ENCODE measurements at regions not wholly inside any gene's neighbourhood (a gene's known extent, or its start where the extent isn't known, plus 50 kb on each side); places are given as distances from the start of the nearest gene placed in this dataset.
"Not testable (repeated sequence)": the region's sequence is repeated elsewhere in the genome, so short reads cannot be mapped to it uniquely, and the experiment has no call there.

DNA sequence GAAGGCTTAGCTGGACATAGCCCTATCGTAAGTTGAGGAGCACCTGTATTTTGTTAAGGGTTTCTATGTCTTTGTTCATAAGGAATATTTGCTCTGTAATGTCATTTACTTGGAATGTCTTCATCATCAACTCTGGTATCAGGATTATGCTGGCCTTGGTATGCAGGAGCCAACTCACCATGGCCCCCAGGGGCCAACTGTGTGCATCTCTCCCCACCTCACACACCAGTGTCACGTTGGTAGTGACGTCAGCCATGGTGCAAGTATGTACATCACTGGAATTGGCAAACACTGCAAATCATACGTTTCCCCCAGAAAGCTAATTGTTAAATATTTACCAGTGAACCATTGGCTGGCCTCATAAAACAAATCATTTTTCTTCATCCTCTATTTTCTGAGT is 70.8 kb downstream of the YTHDF1 start:
- DNase-seq (ENCODE audit: low spot score), result no peak

GRCh38 chr20:63142933-63143332 is 73.0 kb downstream of the YTHDF1 start:
- no peak for DNase-seq (ENCODE audit: low spot score)

- DNase-seq (ENCODE audit: low spot score), result no peak
Measured at GRCh38 chr20:63141531-63141930, 74.4 kb downstream of the YTHDF1 start.

DNA sequence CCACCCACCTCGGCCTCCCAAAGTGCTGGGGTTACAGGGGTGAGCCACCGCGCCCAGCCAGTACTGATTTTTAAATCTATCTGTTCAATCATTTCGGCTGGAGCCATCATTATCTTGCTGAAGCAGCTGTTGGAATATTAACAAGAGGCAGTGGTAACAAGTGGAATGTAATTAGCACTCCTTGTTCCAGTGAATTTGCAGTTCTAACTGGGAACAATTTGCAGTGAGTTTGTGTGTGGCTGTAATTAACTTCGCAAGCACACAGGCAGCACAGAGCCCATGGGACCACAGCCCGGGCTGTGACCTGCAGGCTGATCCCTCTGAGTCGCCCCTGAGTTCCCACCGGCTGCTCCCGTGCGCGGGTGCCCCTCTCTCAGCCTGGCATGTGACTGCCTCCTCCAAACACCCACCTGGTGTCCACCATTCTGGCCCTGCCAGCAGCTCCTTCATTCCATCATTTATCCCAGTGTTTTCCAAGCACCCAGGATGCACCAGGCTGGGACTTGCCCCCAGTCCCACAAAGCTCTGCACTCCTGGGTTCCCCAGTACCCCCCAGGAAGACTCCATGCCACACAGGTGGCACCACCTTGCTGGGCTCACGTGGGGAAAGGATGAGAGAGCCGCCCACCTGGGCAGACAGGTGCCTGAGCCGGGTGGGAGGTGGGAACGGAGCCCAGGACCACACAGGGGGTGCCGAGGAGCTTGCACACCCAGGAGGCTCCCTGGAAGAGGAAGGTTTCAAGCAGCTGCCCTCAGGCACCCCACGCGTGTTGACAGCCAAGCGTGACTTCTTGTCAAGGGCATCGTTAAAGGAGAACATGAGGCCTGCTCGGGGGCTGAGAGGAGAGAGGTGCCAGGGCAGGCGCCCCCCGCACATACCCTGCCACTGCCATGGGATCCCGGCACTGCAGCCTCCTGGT is 75.2 kb downstream of the YTHDF1 start:
- DNase-seq (ENCODE audit: low spot score), result no peak

DNA sequence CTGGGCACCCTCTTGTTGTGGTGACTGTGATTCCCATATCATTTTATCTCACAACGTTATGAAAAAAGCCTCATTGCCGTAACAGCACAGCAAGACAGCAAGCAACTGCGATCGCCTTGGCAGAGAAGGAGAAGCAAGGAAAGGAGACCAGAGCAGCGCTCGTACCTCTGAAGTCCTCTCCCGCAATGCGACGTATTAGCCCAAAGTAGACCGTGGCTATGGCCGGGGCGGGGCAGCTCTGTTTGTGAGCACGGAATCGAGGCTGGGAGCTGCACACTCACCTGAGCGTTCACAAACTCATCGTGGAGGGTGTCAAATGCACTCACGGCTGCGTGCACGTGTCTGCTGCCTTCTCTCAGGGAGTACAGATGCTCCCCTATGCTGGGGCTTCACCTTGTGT is 76.1 kb downstream of the YTHDF1 start:
- DNase-seq (ENCODE audit: low spot score), result no peak

DNA sequence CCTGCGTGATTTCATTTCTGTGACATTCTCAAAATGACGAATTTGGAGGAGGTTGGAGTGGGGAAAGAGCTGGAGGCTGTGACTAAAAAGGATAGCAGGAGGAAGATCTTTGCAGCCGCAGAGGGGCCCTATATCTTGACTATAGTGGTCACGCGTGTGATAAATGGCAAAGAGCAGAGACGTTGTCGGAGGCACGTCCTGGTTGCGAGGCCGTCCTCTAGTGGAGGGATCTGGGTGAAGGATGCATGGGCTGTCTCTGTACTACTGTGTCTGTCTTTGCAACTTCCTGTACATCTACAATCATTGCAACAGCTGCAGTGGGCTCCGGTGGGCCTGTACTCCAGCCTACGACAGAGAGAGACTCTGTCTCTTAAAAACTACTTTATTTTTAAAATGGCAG is 76.6 kb downstream of the YTHDF1 start:
- DNase-seq (ENCODE audit: low spot score), result no peak

GRCh38 chr20:63138855-63139341 is 77.0 kb downstream of the YTHDF1 start:
- no peak for DNase-seq (ENCODE audit: low spot score)

DNA sequence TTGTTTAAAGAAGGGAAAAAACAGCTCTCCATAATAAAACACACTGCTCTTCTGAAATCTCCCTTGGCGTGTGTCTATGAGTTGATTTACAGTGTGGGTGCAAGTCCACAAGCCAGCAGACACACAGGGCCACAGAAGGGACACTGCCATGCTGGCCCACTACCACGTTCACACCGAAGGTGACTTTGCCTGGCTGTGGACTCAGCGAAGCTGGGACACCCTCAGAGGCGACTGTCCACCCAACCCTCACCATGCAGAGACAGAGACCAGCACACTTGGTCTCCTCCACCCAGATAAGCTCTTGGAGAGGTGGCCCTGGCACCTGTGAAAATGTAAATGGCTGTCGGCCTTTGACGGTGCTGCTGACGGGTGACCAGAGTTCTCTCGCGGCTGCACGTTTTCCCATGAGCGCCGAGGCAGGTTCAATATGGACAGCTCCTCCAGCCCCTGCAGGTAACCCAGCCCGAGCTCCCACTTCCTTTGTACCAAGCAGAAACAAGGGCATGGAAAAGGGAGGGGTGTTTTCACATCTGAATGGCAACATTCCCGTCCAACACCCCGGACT is 78.0 kb downstream of the YTHDF1 start:
- DNase-seq (ENCODE audit: low spot score), result no peak

- DNase-seq (ENCODE audit: low spot score), result no peak
Measured at GRCh38 chr20:63136296-63136695, 79.6 kb downstream of the YTHDF1 start.

DNA sequence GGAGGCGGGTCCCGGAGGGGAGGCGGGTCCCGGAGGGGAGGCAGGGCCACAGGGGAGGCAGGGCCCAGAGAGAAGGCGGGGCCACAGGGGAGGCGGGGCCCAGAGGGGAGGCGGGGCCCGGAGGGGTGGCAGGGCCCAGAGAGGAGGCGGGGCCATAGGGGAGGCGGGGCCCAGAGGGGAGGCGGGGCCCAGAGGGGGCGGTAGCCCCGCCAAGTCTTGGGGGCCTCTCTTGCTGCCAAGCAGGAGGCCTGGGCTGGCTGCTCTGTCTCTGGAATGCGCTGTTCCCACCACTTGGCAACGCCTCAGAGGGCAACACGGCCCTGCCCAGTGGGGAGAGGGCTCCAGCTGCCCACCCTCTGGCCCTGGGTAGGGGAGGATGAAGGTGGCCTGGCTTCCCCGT is 80.5 kb downstream of the YTHDF1 start:
- DNase-seq (ENCODE audit: low spot score), result no peak

DNA sequence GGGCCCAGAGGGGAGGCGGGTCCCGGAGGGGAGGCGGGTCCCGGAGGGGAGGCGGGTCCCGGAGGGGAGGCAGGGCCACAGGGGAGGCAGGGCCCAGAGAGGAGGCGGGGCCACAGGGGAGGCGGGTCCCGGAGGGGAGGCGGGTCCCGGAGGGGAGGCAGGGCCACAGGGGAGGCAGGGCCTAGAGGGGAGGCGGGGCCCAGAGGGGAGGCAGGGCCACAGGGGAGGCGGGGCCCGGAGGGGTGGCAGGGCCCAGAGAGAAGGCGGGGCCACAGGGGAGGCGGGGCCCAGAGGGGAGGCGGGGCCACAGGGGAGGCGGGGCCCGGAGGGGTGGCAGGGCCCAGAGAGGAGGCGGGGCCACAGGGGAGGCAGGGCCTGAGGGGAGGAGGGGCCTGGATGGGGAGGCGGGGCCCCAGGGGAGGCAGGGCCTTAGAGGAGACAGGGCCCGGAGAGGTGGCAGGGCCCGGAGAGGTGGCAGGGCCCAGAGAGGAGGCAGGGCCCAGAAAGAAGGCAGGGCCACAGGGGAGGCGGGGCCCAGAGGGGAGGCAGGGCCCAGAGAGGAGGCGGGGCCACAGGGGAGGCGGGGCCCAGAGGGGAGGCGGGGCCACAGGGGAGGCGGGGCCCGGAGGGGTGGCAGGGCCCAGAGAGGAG is 81.1 kb downstream of the YTHDF1 start:
- not testable (repeated sequence) for DNase-seq (ENCODE audit: low spot score)

- DNase-seq (ENCODE audit: low spot score), result no peak
Measured at GRCh38 chr20:63134201-63134612, 81.7 kb downstream of the YTHDF1 start.

- no peak for DNase-seq (ENCODE audit: low spot score)
Measured at GRCh38 chr20:63133481-63134091, 82.3 kb downstream of the YTHDF1 start.

- DNase-seq (ENCODE audit: low spot score), result no peak
Measured at GRCh38 chr20:63132715-63133471, 83.0 kb downstream of the YTHDF1 start.

GRCh38 chr20:63132131-63132714 is 83.7 kb downstream of the YTHDF1 start:
- DNase-seq (ENCODE audit: low spot score), result no peak

- DNase-seq (ENCODE audit: low spot score), result no peak
Measured at GRCh38 chr20:63130658-63131577, 85.0 kb downstream of the YTHDF1 start.

GRCh38 chr20:63129991-63130657 is 85.8 kb downstream of the YTHDF1 start:
- DNase-seq (ENCODE audit: low spot score), result no peak

DNA sequence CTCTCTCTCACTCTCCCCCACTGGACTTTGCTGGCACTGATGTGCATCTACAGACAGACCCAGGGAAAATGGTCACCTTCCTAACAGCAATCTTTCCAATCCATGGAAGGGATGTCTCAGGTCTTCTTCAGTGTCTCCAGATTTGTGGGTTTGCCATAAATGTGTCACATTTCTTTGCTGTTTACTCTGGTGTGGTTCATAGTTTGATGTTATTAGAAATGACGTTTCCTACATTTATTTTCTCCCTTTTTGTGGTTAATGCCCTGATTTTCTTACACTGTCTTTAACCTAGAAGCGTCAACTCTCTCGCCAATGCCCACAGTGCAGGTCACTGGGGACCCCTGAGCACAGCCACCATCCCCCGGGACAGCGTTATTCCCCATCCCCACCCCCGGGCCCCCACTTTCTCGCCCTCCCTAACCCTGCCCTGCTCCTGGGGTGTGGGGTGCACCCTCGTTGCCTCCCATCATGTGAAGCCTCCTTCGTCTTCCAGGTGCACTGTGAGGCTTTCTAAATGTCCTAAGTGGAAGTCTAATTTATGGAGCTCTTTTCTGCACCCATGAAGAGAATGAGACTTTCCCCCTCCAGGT is 86.5 kb downstream of the YTHDF1 start:
- no peak for DNase-seq (ENCODE audit: low spot score)

GRCh38 chr20:63128956-63129355 is 87.0 kb downstream of the YTHDF1 start:
- DNase-seq (ENCODE audit: low spot score), result no peak
